ENCODE measurements at regions not wholly inside any gene's neighbourhood (a gene's known extent, or its start where the extent isn't known, plus 50 kb on each side); places are given as distances from the start of the nearest gene placed in this dataset.

GRCh38 chr20:41811456-41811855 lies 193.3 kb upstream of the CHD6 start:
- Histone ChIP-seq H3K9me3 (ENCODE audit: insufficient read depth, low read depth, low read length) (peaks cover 2% of the 10 kb centered on the region), H3K9ac (ENCODE audit: low read length) (no peak overlapping the region), H3K4me1 (ENCODE audit: insufficient read depth, low read length) (no peaks in the 10 kb centered on the region), H3K4me3 (ENCODE audit: insufficient read depth, low read depth, low read length) (no peak overlapping the region), H3K4me2 (ENCODE audit: low read length) (no peak overlapping the region), H3K27me3 (ENCODE audit: insufficient read depth, low read length) (no peaks in the 10 kb centered on the region), H3K27ac (ENCODE audit: low read depth, low read length) (no peak overlapping the region), H4K20me1 (ENCODE audit: insufficient read depth, low read length) (no peaks in the 10 kb centered on the region), H3K79me2 (ENCODE audit: insufficient read depth, low read length) (no peaks in the 10 kb centered on the region), H2AFZ (ENCODE audit: low read depth, low read length) (no peak overlapping the region), H3K36me3 (ENCODE audit: insufficient read depth, low read length) (no peaks in the 10 kb centered on the region)
- Mint-ChIP-seq H3K27me3 (ENCODE audit: low read depth, unreplicated experiment) (no peaks in the 10 kb centered on the region), H3K4me3 (ENCODE audit: unreplicated experiment) (no peak overlapping the region), H3K27ac (ENCODE audit: unreplicated experiment) (no peak overlapping the region), H3K9me3 (ENCODE audit: unreplicated experiment) (no peaks in the 10 kb centered on the region), H3K4me1 (ENCODE audit: low read depth, unreplicated experiment) (no peaks in the 10 kb centered on the region), H3K36me3 (ENCODE audit: low read depth, unreplicated experiment) (no peaks in the 10 kb centered on the region)
- TF ChIP-seq, protein P1, sequence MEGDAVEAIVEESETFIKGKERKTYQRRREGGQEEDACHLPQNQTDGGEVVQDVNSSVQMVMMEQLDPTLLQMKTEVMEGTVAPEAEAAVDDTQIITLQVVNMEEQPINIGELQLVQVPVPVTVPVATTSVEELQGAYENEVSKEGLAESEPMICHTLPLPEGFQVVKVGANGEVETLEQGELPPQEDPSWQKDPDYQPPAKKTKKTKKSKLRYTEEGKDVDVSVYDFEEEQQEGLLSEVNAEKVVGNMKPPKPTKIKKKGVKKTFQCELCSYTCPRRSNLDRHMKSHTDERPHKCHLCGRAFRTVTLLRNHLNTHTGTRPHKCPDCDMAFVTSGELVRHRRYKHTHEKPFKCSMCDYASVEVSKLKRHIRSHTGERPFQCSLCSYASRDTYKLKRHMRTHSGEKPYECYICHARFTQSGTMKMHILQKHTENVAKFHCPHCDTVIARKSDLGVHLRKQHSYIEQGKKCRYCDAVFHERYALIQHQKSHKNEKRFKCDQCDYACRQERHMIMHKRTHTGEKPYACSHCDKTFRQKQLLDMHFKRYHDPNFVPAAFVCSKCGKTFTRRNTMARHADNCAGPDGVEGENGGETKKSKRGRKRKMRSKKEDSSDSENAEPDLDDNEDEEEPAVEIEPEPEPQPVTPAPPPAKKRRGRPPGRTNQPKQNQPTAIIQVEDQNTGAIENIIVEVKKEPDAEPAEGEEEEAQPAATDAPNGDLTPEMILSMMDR (IDR thresholded peaks at IDR 0.05; ENCODE audit: insufficient read depth, low read depth, low read length) = no peak
- TF ChIP-seq EZH2 (IDR thresholded peaks at IDR 0.05; ENCODE audit: insufficient read depth, low read length) = no peak
- FAIRE-seq = no peak
- no peak for DNase-seq (ENCODE audit: low read depth)

- H3K4me3 Mint-ChIP-seq (ENCODE audit: unreplicated experiment) = no peak overlapping the region
- H3K36me3 ChIP-seq (ENCODE audit: insufficient read depth, low read length) = no peaks in the 10 kb centered on the region
- no peaks in the 10 kb centered on the region for H3K36me3 Mint-ChIP-seq (ENCODE audit: low read depth, unreplicated experiment)
- no peaks in the 10 kb centered on the region for H3K4me1 Mint-ChIP-seq (ENCODE audit: low read depth, unreplicated experiment)
- no peak for TF ChIP-seq EZH2 (IDR thresholded peaks at IDR 0.05; ENCODE audit: insufficient read depth, low read length)
- no peaks in the 10 kb centered on the region for H4K20me1 ChIP-seq (ENCODE audit: insufficient read depth, low read length)
- no peaks in the 10 kb centered on the region for H3K4me1 ChIP-seq (ENCODE audit: insufficient read depth, low read length)
- H3K79me2 ChIP-seq (ENCODE audit: insufficient read depth, low read length) = no peaks in the 10 kb centered on the region
- no peaks in the 10 kb centered on the region for H3K9me3 ChIP-seq (ENCODE audit: insufficient read depth, low read depth, low read length)
- H3K27ac Mint-ChIP-seq (ENCODE audit: unreplicated experiment) = no peak overlapping the region
- H3K9me3 Mint-ChIP-seq (ENCODE audit: unreplicated experiment) = peaks cover 2% of the 10 kb centered on the region
- no peak overlapping the region for H3K9ac ChIP-seq (ENCODE audit: low read length)
- FAIRE-seq (no peak), DNase-seq (ENCODE audit: low read depth) (no peak)
- H2AFZ ChIP-seq (ENCODE audit: low read depth, low read length) = no peak overlapping the region
- H3K4me2 ChIP-seq (ENCODE audit: low read length) = no peak overlapping the region
- no peak overlapping the region for H3K27ac ChIP-seq (ENCODE audit: low read depth, low read length)
- H3K27me3 Mint-ChIP-seq (ENCODE audit: low read depth, unreplicated experiment) = peaks cover 7% of the 10 kb centered on the region
- no peaks in the 10 kb centered on the region for H3K27me3 ChIP-seq (ENCODE audit: insufficient read depth, low read length)
- H3K4me3 ChIP-seq (ENCODE audit: insufficient read depth, low read depth, low read length) = no peak overlapping the region
Observed at GRCh38 chr20:41800040-41800439, 181.9 kb upstream of the CHD6 start.

GRCh38 chr20:41798930-41799502 lies 180.8 kb upstream of the CHD6 start:
- H3K36me3 Mint-ChIP-seq (ENCODE audit: low read depth, unreplicated experiment) = no peaks in the 10 kb centered on the region
- no peak for TF ChIP-seq EZH2 (IDR thresholded peaks at IDR 0.05; ENCODE audit: insufficient read depth, low read length)
- TF ChIP-seq, protein P1 (IDR thresholded peaks at IDR 0.05; ENCODE audit: insufficient read depth, low read depth, low read length) = no peak
- FAIRE-seq = no peak
- no peak overlapping the region for H3K27ac ChIP-seq (ENCODE audit: low read depth, low read length)
- DNase-seq (ENCODE audit: low read depth) = no peak
- no peak overlapping the region for H3K9ac ChIP-seq (ENCODE audit: low read length)
- no peak overlapping the region for H3K27ac Mint-ChIP-seq (ENCODE audit: unreplicated experiment)
- H3K4me3 ChIP-seq (ENCODE audit: insufficient read depth, low read depth, low read length) = no peak overlapping the region
- no peaks in the 10 kb centered on the region for H3K4me1 ChIP-seq (ENCODE audit: insufficient read depth, low read length)
- peaks cover 2% of the 10 kb centered on the region for H3K9me3 Mint-ChIP-seq (ENCODE audit: unreplicated experiment)
- H4K20me1 ChIP-seq (ENCODE audit: insufficient read depth, low read length) = no peaks in the 10 kb centered on the region
- H3K36me3 ChIP-seq (ENCODE audit: insufficient read depth, low read length) = no peaks in the 10 kb centered on the region
- H3K27me3 ChIP-seq (ENCODE audit: insufficient read depth, low read length) = no peaks in the 10 kb centered on the region
- no peaks in the 10 kb centered on the region for H3K4me1 Mint-ChIP-seq (ENCODE audit: low read depth, unreplicated experiment)
- H2AFZ ChIP-seq (ENCODE audit: low read depth, low read length) = no peak overlapping the region
- H3K79me2 ChIP-seq (ENCODE audit: insufficient read depth, low read length) = no peaks in the 10 kb centered on the region
- H3K4me2 ChIP-seq (ENCODE audit: low read length) = no peak overlapping the region
- no peak overlapping the region for H3K4me3 Mint-ChIP-seq (ENCODE audit: unreplicated experiment)
- peaks cover 1% of the 10 kb centered on the region for H3K27me3 Mint-ChIP-seq (ENCODE audit: low read depth, unreplicated experiment)
- H3K9me3 ChIP-seq (ENCODE audit: insufficient read depth, low read depth, low read length) = no peaks in the 10 kb centered on the region
